DMS114 treated with DMSO at 0.1 percent for 48 hours (cell line): ENCODE measurements at regions not wholly inside any gene's neighbourhood (a gene's known extent, or its start where the extent isn't known, plus 50 kb on each side); places are given as distances from the start of the nearest gene placed in this dataset.

Experiments
- DNase-seq: peaks from one replicate; lab custom pipeline; 2025; ENCODE audit not compliant: unreplicated experiment; lab: John Stamatoyannopoulos, UW

- DNase-seq: no peak
Observed at GRCh38 chr2:228257379-228257778, 75.9 kb upstream of the SPHKAP start.

GRCh38 chr2:228253752-228254151, 72.3 kb upstream of the SPHKAP start:
- no peak for DNase-seq

DNA sequence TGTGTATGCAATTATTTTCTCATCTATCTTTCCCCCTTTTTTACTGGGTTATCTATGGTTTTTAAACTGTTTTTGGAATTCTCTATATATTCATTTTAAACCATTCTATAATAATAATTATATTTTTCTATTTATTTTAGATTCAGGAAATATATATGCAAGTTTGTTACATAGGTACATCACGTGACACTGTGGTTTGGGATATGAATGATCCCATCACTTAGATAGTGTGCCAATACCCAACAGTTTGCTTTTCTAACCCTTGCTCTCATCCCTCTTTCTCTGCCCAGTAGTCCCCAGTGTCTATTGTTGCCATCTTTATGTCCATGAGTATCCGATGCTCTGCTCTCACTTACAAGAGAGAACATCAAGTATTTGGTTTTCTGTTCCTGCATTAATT, 65.8 kb upstream of the SPHKAP start:
- DNase-seq: no peak

- DNase-seq: no peak
Observed at GRCh38 chr2:228245601-228246000, 64.1 kb upstream of the SPHKAP start.

DNA sequence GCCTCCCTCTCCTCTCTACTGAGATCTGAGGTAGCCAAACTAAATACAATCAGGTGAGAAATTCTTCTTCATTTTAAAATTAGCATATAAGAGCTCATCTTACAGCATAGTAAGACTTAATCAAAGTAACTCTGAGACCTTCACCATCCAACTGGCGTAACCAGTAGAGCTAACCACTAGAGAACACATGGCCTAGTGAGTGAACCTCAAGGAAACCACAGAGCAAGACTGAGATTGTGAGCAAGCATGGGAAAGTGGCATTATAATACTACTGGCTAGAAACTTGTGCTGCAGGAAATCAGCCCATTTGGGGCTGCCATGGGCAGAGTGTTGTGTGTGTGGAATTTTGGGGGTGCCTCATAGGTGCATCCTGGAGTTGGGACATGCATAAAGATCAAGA, 61.1 kb upstream of the SPHKAP start:
- DNase-seq: no peak

DNA sequence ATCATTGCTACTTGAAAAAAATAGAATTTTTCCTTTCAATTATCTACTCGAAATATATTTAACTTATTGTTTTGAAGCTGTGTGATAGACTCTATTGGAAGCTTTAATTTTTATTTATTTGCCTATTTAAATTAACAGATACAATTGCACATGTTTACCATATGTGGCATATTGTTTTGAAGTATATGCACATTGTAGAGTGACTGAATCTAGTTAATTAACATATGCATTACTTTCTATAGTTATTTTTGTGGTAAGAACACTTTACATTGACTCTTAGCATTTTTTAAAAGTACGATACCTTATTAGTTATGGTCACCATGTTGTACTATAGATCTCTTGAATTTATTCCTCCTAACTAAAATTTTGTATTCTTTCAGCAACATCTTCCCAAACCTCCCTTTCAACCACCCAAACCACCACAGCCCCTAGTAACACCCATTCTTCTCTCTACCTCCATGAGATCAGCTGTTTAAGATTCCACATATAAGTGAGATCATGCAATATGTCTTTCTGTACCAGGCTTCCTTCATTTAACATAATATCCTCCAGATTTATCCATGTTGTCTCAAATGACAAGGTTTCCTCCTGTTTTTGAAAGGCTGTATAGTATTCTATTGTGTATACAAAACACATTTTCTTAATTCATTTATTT, 58.5 kb upstream of the SPHKAP start:
- no peak for DNase-seq

- no peak for DNase-seq
Observed at GRCh38 chr2:228239207-228239906, 57.9 kb upstream of the SPHKAP start.
